ENCODE measurements at regions not wholly inside any gene's neighbourhood (a gene's known extent, or its start where the extent isn't known, plus 50 kb on each side); places are given as distances from the start of the nearest gene placed in this dataset.

DNA sequence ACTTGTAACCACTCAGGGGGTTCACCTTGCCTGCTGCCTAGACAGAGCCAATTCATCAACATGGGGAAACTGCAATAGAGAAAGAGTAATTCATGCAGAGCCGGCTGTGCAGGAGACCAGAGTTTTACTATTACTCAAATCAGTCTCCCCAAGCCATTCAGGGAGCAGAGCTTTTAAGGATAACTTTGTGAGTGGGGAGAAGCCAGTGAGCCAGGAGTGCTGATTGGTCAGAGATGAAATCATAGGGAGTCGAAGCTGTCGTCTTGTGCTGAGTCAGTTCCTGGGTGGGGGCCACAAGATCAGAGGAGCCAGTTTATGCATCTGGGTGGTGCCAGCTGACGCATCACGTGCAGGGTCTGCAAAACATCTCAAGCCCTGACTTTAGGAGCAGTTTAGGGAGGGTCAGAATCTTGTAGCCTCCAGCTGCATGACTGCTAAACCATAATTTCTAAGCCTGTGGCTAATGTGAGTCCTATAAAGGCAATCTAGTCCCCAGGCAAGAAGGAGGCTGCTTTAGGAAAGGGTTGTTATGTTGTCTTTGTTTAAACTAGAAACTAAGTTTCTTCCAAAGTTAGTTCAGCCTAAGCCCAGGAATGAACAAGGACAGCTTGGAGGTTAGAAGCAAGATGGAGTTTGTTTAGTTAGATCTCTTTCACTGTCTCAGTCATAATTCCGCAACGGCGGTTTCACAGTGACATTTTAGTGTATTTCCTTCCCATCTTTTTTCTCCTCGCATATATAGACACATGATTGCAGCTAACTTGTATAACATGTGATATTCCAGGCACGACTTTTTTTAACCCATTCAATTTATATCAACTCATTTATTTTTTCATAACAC lies 68.9 kb upstream of the NCOR2 start:
- H3K14ac ChIP-seq (ENCODE audit: insufficient read depth, low read length) = no peak overlapping the region
- H3K23me2 ChIP-seq (ENCODE audit: insufficient read length, low read depth, low read length, poor library complexity, severe bottlenecking) = no peaks in the 10 kb centered on the region
- no peak overlapping the region for H3K27ac Mint-ChIP-seq
- H3K9ac ChIP-seq (ENCODE audit: extremely low read depth, insufficient read length, low read length) = no peak overlapping the region
- WGBS (ENCODE audit: extremely low coverage, insufficient read length, low lambda C conversion rate) = 100% methylated on average over 1 of the region's 10 CpGs
- H3K36me3 Mint-ChIP-seq (ENCODE audit: insufficient read depth in 1 of 3, low read depth in 3 of 3) = no peaks in the 10 kb centered on the region
- H3K9me3 ChIP-seq (ENCODE audit: control insufficient read depth, low read depth, low read length) = no peaks in the 10 kb centered on the region
- no peak overlapping the region for H2BK12ac ChIP-seq (ENCODE audit: insufficient read length, low read depth, low read length)
- H3K4me2 ChIP-seq (ENCODE audit: insufficient read depth, insufficient read length, low read length) = no peak overlapping the region
- no peak overlapping the region for H4K5ac ChIP-seq (ENCODE audit: insufficient read length, low read depth, low read length)
- no peak overlapping the region for H2BK15ac ChIP-seq (ENCODE audit: low read depth, low read length)
- no peak overlapping the region for H3T11ph ChIP-seq (ENCODE audit: low read length)
- H4K91ac ChIP-seq (ENCODE audit: insufficient read length, low read depth, low read length) = no peak overlapping the region
- H4K8ac ChIP-seq (replicated peaks; ENCODE audit: insufficient read length, low read depth, low read length) = no peak overlapping the region
- H3K79me2 ChIP-seq (ENCODE audit: insufficient read depth, low read length) = no peaks in the 10 kb centered on the region
- no peak overlapping the region for H3K4me3 Mint-ChIP-seq
- H3K4me1 Mint-ChIP-seq = peaks cover 25 to 28% of the 10 kb centered on the region in 2 experiments
- H3K27ac ChIP-seq (ENCODE audit: insufficient read length, low read depth, low read length) = no peak overlapping the region
- no peak for DNase-seq
- H3K27me3 ChIP-seq (ENCODE audit: insufficient read depth, low read length) = no peaks in the 10 kb centered on the region
- H2BK120ac ChIP-seq (ENCODE audit: low read depth, low read length, poor library complexity, severe bottlenecking) = no peak overlapping the region
- H2BK5ac ChIP-seq (ENCODE audit: insufficient read length, low read length) = no peak overlapping the region
- no peaks in the 10 kb centered on the region for H4K20me1 ChIP-seq (ENCODE audit: control insufficient read depth, insufficient read depth, insufficient read length)
- no peak overlapping the region for H3K23ac ChIP-seq (ENCODE audit: insufficient read length, low read depth, low read length)
- H3K4me1 ChIP-seq (ENCODE audit: insufficient read depth, low read length) = peaks cover 2% of the 10 kb centered on the region; the same call in 1 of the 2 replicates
- no peak overlapping the region for H3K18ac ChIP-seq (ENCODE audit: insufficient read length, low read depth, low read length)
- TF ChIP-seq CTCF (conservative IDR thresholded peaks at IDR 0.05) = no peak
- H3K9me3 Mint-ChIP-seq = no peaks in the 10 kb centered on the region; a peak in 2 of 5 replicates
- H3K27me3 Mint-ChIP-seq (ENCODE audit: low read depth) = peaks cover 9% of the 10 kb centered on the region
- no peak overlapping the region for H2AK5ac ChIP-seq (ENCODE audit: insufficient read length, low read length)
- no peak overlapping the region for H2AFZ ChIP-seq (ENCODE audit: low read length)
- H3K79me1 ChIP-seq (ENCODE audit: insufficient read depth, low read depth, low read length, poor library complexity, severe bottlenecking) = no peaks in the 10 kb centered on the region
- H3K56ac ChIP-seq (ENCODE audit: insufficient read length, low read depth, low read length) = no peak overlapping the region
- no peak overlapping the region for H3K4ac ChIP-seq (ENCODE audit: low read depth, low read length)
- H2BK20ac ChIP-seq (ENCODE audit: low read depth, low read length, poor library complexity, severe bottlenecking) = no peak overlapping the region

Data from H9 (cell line).